ENCODE measurements at regions not wholly inside any gene's neighbourhood (a gene's known extent, or its start where the extent isn't known, plus 50 kb on each side); places are given as distances from the start of the nearest gene placed in this dataset.

DNA sequence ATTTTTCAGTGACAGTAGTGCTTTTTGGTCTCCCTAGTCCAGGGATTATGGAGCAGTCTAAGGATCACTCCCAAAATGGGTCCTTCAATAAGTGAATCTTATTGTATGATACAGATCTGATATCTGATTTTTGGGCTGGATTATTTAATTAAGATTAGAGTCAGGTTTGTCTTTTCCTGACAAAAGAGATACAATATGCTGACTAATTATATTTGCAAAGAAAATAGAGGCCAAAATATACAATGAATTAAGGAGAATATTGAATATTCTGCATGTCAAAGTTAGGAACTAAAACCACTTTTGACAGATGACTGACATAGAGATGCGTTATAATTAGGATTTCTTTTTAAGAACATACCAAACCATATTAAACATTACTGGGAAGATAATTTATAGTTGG is 175.2 kb downstream of the FOXG1 start:
- TF ChIP-seq, protein P1, sequence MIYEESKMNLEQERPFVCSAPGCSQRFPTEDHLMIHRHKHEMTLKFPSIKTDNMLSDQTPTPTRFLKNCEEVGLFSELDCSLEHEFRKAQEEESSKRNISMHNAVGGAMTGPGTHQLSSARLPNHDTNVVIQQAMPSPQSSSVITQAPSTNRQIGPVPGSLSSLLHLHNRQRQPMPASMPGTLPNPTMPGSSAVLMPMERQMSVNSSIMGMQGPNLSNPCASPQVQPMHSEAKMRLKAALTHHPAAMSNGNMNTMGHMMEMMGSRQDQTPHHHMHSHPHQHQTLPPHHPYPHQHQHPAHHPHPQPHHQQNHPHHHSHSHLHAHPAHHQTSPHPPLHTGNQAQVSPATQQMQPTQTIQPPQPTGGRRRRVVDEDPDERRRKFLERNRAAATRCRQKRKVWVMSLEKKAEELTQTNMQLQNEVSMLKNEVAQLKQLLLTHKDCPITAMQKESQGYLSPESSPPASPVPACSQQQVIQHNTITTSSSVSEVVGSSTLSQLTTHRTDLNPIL (CRISPR knock-in tag; IDR thresholded peaks at IDR 0.05; ENCODE audit: low read depth), result no peak
- TF ChIP-seq CSDC2 (CRISPR knock-in tag; IDR thresholded peaks at IDR 0.05), result no peak
- TF ChIP-seq, protein P2, sequence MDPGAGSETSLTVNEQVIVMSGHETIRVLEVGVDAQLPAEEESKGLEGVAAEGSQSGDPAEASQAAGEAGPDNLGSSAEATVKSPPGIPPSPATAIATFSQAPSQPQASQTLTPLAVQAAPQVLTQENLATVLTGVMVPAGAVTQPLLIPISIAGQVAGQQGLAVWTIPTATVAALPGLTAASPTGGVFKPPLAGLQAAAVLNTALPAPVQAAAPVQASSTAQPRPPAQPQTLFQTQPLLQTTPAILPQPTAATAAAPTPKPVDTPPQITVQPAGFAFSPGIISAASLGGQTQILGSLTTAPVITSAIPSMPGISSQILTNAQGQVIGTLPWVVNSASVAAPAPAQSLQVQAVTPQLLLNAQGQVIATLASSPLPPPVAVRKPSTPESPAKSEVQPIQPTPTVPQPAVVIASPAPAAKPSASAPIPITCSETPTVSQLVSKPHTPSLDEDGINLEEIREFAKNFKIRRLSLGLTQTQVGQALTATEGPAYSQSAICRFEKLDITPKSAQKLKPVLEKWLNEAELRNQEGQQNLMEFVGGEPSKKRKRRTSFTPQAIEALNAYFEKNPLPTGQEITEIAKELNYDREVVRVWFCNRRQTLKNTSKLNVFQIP (CRISPR knock-in tag; IDR thresholded peaks at IDR 0.05; ENCODE audit: borderline replicate concordance, low read depth), result no peak
- no peak for TF ChIP-seq ARNTL (CRISPR knock-in tag; IDR thresholded peaks at IDR 0.05; ENCODE audit: borderline replicate concordance, low read depth)
- no peak for TF ChIP-seq ZNF565 (CRISPR knock-in tag; conservative IDR thresholded peaks at IDR 0.05; ENCODE audit: low read depth)
- no peak for TF ChIP-seq BACH2 (CRISPR knock-in tag; IDR thresholded peaks at IDR 0.05; ENCODE audit: borderline replicate concordance)
- TF ChIP-seq RARB (CRISPR knock-in tag; IDR thresholded peaks at IDR 0.05), result no peak
- TF ChIP-seq, protein P3, sequence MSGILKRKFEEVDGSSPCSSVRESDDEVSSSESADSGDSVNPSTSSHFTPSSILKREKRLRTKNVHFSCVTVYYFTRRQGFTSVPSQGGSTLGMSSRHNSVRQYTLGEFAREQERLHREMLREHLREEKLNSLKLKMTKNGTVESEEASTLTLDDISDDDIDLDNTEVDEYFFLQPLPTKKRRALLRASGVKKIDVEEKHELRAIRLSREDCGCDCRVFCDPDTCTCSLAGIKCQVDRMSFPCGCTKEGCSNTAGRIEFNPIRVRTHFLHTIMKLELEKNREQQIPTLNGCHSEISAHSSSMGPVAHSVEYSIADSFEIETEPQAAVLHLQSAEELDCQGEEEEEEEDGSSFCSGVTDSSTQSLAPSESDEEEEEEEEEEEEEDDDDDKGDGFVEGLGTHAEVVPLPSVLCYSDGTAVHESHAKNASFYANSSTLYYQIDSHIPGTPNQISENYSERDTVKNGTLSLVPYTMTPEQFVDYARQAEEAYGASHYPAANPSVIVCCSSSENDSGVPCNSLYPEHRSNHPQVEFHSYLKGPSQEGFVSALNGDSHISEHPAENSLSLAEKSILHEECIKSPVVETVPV (CRISPR knock-in tag; IDR thresholded peaks at IDR 0.05), result no peak
- ATAC-seq, result no peak

DNA sequence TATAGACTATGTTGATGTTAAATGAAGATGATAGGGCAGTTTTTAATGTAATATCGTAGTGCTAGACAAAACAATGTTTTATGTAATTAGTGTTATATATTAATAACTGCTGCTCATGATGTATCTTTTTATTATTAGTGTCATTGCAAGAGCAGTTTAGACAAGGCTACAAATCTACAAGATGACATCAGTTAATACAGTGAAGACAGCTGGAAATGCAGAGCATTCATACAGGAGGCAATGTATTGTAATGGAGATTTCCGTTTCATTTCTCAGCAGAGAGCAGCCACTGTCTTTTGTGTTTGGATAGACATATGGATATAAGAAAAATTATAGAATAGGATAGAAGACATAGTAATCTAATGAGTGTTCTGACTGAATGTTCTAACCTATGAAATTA is 178.0 kb downstream of the FOXG1 start:
- TF ChIP-seq, protein P3 (CRISPR knock-in tag; IDR thresholded peaks at IDR 0.05), result no peak
- TF ChIP-seq BACH2 (CRISPR knock-in tag; IDR thresholded peaks at IDR 0.05; ENCODE audit: borderline replicate concordance), result no peak
- no peak for TF ChIP-seq ZNF70 (CRISPR knock-in tag; IDR thresholded peaks at IDR 0.05)
- no peak for TF ChIP-seq ZNF565 (CRISPR knock-in tag; conservative IDR thresholded peaks at IDR 0.05; ENCODE audit: low read depth)
- TF ChIP-seq ZFP30 (CRISPR knock-in tag; IDR thresholded peaks at IDR 0.05), result no peak
- TF ChIP-seq, protein P4, sequence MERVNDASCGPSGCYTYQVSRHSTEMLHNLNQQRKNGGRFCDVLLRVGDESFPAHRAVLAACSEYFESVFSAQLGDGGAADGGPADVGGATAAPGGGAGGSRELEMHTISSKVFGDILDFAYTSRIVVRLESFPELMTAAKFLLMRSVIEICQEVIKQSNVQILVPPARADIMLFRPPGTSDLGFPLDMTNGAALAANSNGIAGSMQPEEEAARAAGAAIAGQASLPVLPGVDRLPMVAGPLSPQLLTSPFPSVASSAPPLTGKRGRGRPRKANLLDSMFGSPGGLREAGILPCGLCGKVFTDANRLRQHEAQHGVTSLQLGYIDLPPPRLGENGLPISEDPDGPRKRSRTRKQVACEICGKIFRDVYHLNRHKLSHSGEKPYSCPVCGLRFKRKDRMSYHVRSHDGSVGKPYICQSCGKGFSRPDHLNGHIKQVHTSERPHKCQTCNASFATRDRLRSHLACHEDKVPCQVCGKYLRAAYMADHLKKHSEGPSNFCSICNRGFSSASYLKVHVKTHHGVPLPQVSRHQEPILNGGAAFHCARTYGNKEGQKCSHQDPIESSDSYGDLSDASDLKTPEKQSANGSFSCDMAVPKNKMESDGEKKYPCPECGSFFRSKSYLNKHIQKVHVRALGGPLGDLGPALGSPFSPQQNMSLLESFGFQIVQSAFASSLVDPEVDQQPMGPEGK (CRISPR knock-in tag; IDR thresholded peaks at IDR 0.05; ENCODE audit: borderline replicate concordance), result no peak
- TF ChIP-seq TOX (CRISPR knock-in tag; IDR thresholded peaks at IDR 0.05; ENCODE audit: borderline replicate concordance), result no peak
- TF ChIP-seq, protein P1 (CRISPR knock-in tag; IDR thresholded peaks at IDR 0.05; ENCODE audit: low read depth), result no peak
- TF ChIP-seq, protein P5, sequence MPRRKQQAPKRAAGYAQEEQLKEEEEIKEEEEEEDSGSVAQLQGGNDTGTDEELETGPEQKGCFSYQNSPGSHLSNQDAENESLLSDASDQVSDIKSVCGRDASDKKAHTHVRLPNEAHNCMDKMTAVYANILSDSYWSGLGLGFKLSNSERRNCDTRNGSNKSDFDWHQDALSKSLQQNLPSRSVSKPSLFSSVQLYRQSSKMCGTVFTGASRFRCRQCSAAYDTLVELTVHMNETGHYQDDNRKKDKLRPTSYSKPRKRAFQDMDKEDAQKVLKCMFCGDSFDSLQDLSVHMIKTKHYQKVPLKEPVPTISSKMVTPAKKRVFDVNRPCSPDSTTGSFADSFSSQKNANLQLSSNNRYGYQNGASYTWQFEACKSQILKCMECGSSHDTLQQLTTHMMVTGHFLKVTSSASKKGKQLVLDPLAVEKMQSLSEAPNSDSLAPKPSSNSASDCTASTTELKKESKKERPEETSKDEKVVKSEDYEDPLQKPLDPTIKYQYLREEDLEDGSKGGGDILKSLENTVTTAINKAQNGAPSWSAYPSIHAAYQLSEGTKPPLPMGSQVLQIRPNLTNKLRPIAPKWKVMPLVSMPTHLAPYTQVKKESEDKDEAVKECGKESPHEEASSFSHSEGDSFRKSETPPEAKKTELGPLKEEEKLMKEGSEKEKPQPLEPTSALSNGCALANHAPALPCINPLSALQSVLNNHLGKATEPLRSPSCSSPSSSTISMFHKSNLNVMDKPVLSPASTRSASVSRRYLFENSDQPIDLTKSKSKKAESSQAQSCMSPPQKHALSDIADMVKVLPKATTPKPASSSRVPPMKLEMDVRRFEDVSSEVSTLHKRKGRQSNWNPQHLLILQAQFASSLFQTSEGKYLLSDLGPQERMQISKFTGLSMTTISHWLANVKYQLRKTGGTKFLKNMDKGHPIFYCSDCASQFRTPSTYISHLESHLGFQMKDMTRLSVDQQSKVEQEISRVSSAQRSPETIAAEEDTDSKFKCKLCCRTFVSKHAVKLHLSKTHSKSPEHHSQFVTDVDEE (CRISPR knock-in tag; IDR thresholded peaks at IDR 0.05), result no peak
- TF ChIP-seq CSDC2 (CRISPR knock-in tag; IDR thresholded peaks at IDR 0.05), result no peak
- no peak for TF ChIP-seq ZNF8 (CRISPR knock-in tag; IDR thresholded peaks at IDR 0.05)
- TF ChIP-seq PPARA (CRISPR knock-in tag; IDR thresholded peaks at IDR 0.05; ENCODE audit: borderline replicate concordance), result no peak
- TF ChIP-seq ZC3H10 (CRISPR knock-in tag; IDR thresholded peaks at IDR 0.05), result no peak
- no peak for TF ChIP-seq ZFP3 (CRISPR knock-in tag; IDR thresholded peaks at IDR 0.05)
- no peak for TF ChIP-seq ISL1 (CRISPR knock-in tag; IDR thresholded peaks at IDR 0.05)
- TF ChIP-seq ARNTL (CRISPR knock-in tag; IDR thresholded peaks at IDR 0.05; ENCODE audit: borderline replicate concordance, low read depth), result no peak

More for the DNA sequence above, 178.0 kb downstream of the FOXG1 start:
- no peak for ATAC-seq
